Activated B cell treated with CpG ODN at 0.5 μM for 24 hours (primary cell): ENCODE measurements at regions not wholly inside any gene's neighbourhood (a gene's known extent, or its start where the extent isn't known, plus 50 kb on each side); places are given as distances from the start of the nearest gene placed in this dataset.

ENCODE experiments used
- ATAC-seq: fragments of 200-7000 bp; cut with Tn5 transposase; one replicate; pipeline ENCODE4 v1.10.0; 2021; ENCODE audit warnings: low read depth, mild to moderate bottlenecking, moderate library complexity
- CTCF ChIA-PET: fragments of 350-600 bp; sonication (Branson Sonifier 250); formaldehyde crosslinking; loops from one replicate; lab custom pipeline; 2021; ENCODE audit warnings: antibody characterized with exemption; lab: Charles Lee
- POLR2A ChIA-PET: fragments of 350-600 bp; sonication (Branson Sonifier 250); formaldehyde crosslinking; loops from one replicate; lab custom pipeline; 2021; ENCODE audit warnings: antibody characterized with exemption; lab: Charles Lee
- DNase-seq: peaks from one replicate; pipeline ENCODE4 v3.0.0; 2022
- H3K27ac Mint-ChIP-seq: one replicate; pipeline ENCODE4 v1.8.0; 2020; ENCODE audit warnings: mixed read lengths
- H3K27me3 Mint-ChIP-seq: one replicate; pipeline ENCODE4 v1.8.0; 2021; ENCODE audit warnings: mixed read lengths
- H3K36me3 Mint-ChIP-seq: one replicate; pipeline ENCODE4 v1.8.0; 2021; ENCODE audit warnings: low read depth, mixed read lengths
- H3K4me1 Mint-ChIP-seq: one replicate; pipeline ENCODE4 v1.8.0; 2021; ENCODE audit warnings: mixed read lengths
- H3K4me3 Mint-ChIP-seq: one replicate; pipeline ENCODE4 v1.8.0; 2020; ENCODE audit warnings: mild to moderate bottlenecking, mixed read lengths
- H3K9me3 Mint-ChIP-seq: one replicate; pipeline ENCODE4 v1.8.0; 2020; ENCODE audit warnings: mixed read lengths
- CTCF ChIP-seq: fragments of 200-600 bp; IDR thresholded peaks from one replicate; pipeline ENCODE4 v1.8.0; 2022; ENCODE audit warnings: antibody characterized with exemption, mild to moderate bottlenecking
- intact Hi-C: fragments of 100-400 bp; cut with micrococcal nuclease; formaldehyde crosslinking; loops from one replicate; pipeline ENCODE4 v1.15.1; 2024

GRCh38 chr4:43339435-43339834 lies 446.9 kb downstream of the GRXCR1 start:
- intact Hi-C loops, result no loop called here
- Mint-ChIP-seq H3K4me3 (no peak overlapping the region), H3K27ac (no peak overlapping the region), H3K9me3 (no peaks in the 10 kb centered on the region), H3K27me3 (no peaks in the 10 kb centered on the region), H3K4me1 (no peaks in the 10 kb centered on the region), H3K36me3 (no peaks in the 10 kb centered on the region)
- no peak for TF ChIP-seq CTCF
- ChIA-PET POLR2A (no interaction called here), CTCF (no interaction called here)
- DNase-seq (no peak), ATAC-seq (no peak)

- intact Hi-C loops, result no loop called here
- no peak for TF ChIP-seq CTCF
- no peak overlapping the region for H3K4me3 Mint-ChIP-seq
- CTCF ChIA-PET, result no interaction called here
- DNase-seq (no peak), ATAC-seq (no peak)
- H3K9me3 Mint-ChIP-seq, result no peaks in the 10 kb centered on the region
- no peaks in the 10 kb centered on the region for H3K27me3 Mint-ChIP-seq
- H3K27ac Mint-ChIP-seq, result no peak overlapping the region
- no peaks in the 10 kb centered on the region for H3K4me1 Mint-ChIP-seq
- no peaks in the 10 kb centered on the region for H3K36me3 Mint-ChIP-seq
- POLR2A ChIA-PET, result no interaction called here
Observed at GRCh38 chr4:43341741-43342140, 449.2 kb downstream of the GRXCR1 start.

- POLR2A ChIA-PET, result no interaction called here
- intact Hi-C loops, result no loop called here
- Mint-ChIP-seq H3K4me1 (no peaks in the 10 kb centered on the region), H3K9me3 (no peaks in the 10 kb centered on the region), H3K27me3 (no peaks in the 10 kb centered on the region), H3K4me3 (no peak overlapping the region), H3K27ac (no peak overlapping the region), H3K36me3 (no peaks in the 10 kb centered on the region)
- TF ChIP-seq CTCF, result no peak
- ATAC-seq (no peak), DNase-seq (no peak)
- CTCF ChIA-PET, result no interaction called here
Observed at GRCh38 chr4:43343298-43343697, 450.8 kb downstream of the GRXCR1 start.

GRCh38 chr4:43345323-43345925 lies 452.9 kb downstream of the GRXCR1 start:
- POLR2A ChIA-PET, result no interaction called here
- Mint-ChIP-seq H3K36me3 (no peaks in the 10 kb centered on the region), H3K27me3 (no peaks in the 10 kb centered on the region), H3K27ac (no peak overlapping the region), H3K9me3 (no peaks in the 10 kb centered on the region), H3K4me3 (no peak overlapping the region), H3K4me1 (no peaks in the 10 kb centered on the region)
- DNase-seq, result no peak
- no peak for ATAC-seq
- no peak for TF ChIP-seq CTCF
- CTCF ChIA-PET, result no interaction called here
- intact Hi-C loops, result no loop called here

GRCh38 chr4:43348591-43348990 lies 456.1 kb downstream of the GRXCR1 start:
- Mint-ChIP-seq H3K9me3 (no peaks in the 10 kb centered on the region), H3K27me3 (no peaks in the 10 kb centered on the region), H3K36me3 (no peaks in the 10 kb centered on the region), H3K4me1 (no peaks in the 10 kb centered on the region), H3K4me3 (no peak overlapping the region), H3K27ac (no peak overlapping the region)
- CTCF ChIA-PET, result no interaction called here
- DNase-seq, result no peak
- TF ChIP-seq CTCF, result no peak
- POLR2A ChIA-PET, result no interaction called here
- intact Hi-C loops, result no loop called here
- ATAC-seq, result no peak
